OCI-LY1 (cell line): ENCODE measurements at regions not wholly inside any gene's neighbourhood (a gene's known extent, or its start where the extent isn't known, plus 50 kb on each side); places are given as distances from the start of the nearest gene placed in this dataset.

Experiments used
- H2AFZ ChIP-seq: fragments of 200-600 bp; sonication (generic), shearing (Covaris generic); 2 replicates; pipeline ENCODE4 v1.6.0; 2014; ENCODE audit warnings: antibody characterized with exemption, mild to moderate bottlenecking, low read length
- H3F3A ChIP-seq: fragments of 200-600 bp; sonication (generic), shearing (Covaris generic); 2 replicates; pipeline ENCODE4 v1.6.0; 2014; ENCODE audit warnings: mild to moderate bottlenecking, antibody characterized with exemption, low read length, moderate library complexity; ENCODE audit not compliant: insufficient read depth
- H3K27ac ChIP-seq: fragments of 200-600 bp; sonication (generic); 2 replicates; pipeline ENCODE4 v1.5.1; 2014; ENCODE audit warnings: low read length, mixed run types, mild to moderate bottlenecking, low read depth; ENCODE audit not compliant: poor library complexity, severe bottlenecking
- H3K27me3 ChIP-seq: fragments of 200-600 bp; sonication (generic); 2 replicates; pipeline ENCODE4 v1.6.0; 2014; ENCODE audit warnings: antibody characterized with exemption, mild to moderate bottlenecking, low read length, moderate library complexity; ENCODE audit not compliant: insufficient read depth
- H3K36me3 ChIP-seq: fragments of 200-600 bp; sonication (generic); 2 replicates; pipeline ENCODE4 v1.6.1; 2014; ENCODE audit warnings: mild to moderate bottlenecking, antibody characterized with exemption, low read length, moderate library complexity, mixed read lengths; ENCODE audit not compliant: insufficient read depth
- H3K4me1 ChIP-seq: fragments of 200-600 bp; sonication (generic); 2 replicates; pipeline ENCODE4 v1.5.1; 2014; ENCODE audit warnings: mild to moderate bottlenecking, low read length, moderate library complexity; ENCODE audit not compliant: insufficient read depth, severe bottlenecking
- H3K4me2 ChIP-seq: fragments of 200-600 bp; sonication (generic), shearing (Covaris generic); 2 replicates; pipeline ENCODE4 v1.6.1; 2014; ENCODE audit warnings: low read length
- H3K4me3 ChIP-seq: fragments of 200-600 bp; sonication (generic); 2 replicates; pipeline ENCODE4 v1.5.1; 2014; ENCODE audit warnings: low read length, low read depth, mild to moderate bottlenecking, mixed read lengths; ENCODE audit not compliant: poor library complexity, severe bottlenecking
- H3K79me2 ChIP-seq: fragments of 200-600 bp; shearing (Covaris generic); 2 replicates; pipeline ENCODE4 v1.6.1; 2016; ENCODE audit warnings: mixed run types, low read length, mixed read lengths; ENCODE audit not compliant: insufficient read depth
- H3K9ac ChIP-seq: fragments of 200-600 bp; sonication (generic), shearing (Covaris generic); 2 replicates; pipeline ENCODE4 v1.6.1; 2014; ENCODE audit warnings: mild to moderate bottlenecking, low read length, mixed read lengths
- H3K9me2 ChIP-seq: fragments of 200-600 bp; sonication (generic), shearing (Covaris generic); 2 replicates; pipeline ENCODE4 v1.6.1; 2014; ENCODE audit warnings: low read depth, mild to moderate bottlenecking, low read length, mixed read lengths
- H3K9me3 ChIP-seq: fragments of 200-600 bp; shearing (Covaris generic); 2 replicates; pipeline ENCODE4 v1.6.1; 2014; ENCODE audit warnings: low read length, mixed read lengths
- H4K20me1 ChIP-seq: fragments of 200-600 bp; sonication (generic), shearing (Covaris generic); 2 replicates; pipeline ENCODE4 v1.6.0; 2016; ENCODE audit warnings: mild to moderate bottlenecking, low read length; ENCODE audit not compliant: insufficient read depth
- EZH2 ChIP-seq: fragments of 200-600 bp; sonication (generic), shearing (Covaris generic); IDR thresholded peaks from 2 replicates; pipeline ENCODE4 v1.8.0; 2017; ENCODE audit warnings: borderline replicate concordance, mixed run types, mild to moderate bottlenecking, antibody characterized with exemption, low read length, moderate library complexity, mixed read lengths
- TF ChIP-seq, protein P1 (sequence below): fragments of 200-600 bp; sonication (generic), shearing (Covaris generic); IDR thresholded peaks from 2 replicates; pipeline ENCODE4 v1.5.1; 2017; ENCODE audit warnings: mild to moderate bottlenecking, antibody characterized with exemption, low read length, moderate library complexity, mixed read lengths

- no peak for TF ChIP-seq EZH2
- TF ChIP-seq, protein P1, sequence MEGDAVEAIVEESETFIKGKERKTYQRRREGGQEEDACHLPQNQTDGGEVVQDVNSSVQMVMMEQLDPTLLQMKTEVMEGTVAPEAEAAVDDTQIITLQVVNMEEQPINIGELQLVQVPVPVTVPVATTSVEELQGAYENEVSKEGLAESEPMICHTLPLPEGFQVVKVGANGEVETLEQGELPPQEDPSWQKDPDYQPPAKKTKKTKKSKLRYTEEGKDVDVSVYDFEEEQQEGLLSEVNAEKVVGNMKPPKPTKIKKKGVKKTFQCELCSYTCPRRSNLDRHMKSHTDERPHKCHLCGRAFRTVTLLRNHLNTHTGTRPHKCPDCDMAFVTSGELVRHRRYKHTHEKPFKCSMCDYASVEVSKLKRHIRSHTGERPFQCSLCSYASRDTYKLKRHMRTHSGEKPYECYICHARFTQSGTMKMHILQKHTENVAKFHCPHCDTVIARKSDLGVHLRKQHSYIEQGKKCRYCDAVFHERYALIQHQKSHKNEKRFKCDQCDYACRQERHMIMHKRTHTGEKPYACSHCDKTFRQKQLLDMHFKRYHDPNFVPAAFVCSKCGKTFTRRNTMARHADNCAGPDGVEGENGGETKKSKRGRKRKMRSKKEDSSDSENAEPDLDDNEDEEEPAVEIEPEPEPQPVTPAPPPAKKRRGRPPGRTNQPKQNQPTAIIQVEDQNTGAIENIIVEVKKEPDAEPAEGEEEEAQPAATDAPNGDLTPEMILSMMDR = no peak
- Histone ChIP-seq H3K9me2 (no peaks in the 10 kb centered on the region), H3K9ac (no peak overlapping the region), H3K27me3 (no peaks in the 10 kb centered on the region), H3K4me2 (no peak overlapping the region), H3F3A (no peaks in the 10 kb centered on the region), H3K36me3 (no peaks in the 10 kb centered on the region), H3K79me2 (no peaks in the 10 kb centered on the region), H4K20me1 (no peaks in the 10 kb centered on the region), H2AFZ (no peak overlapping the region), H3K4me3 (no peak overlapping the region), H3K27ac (no peak overlapping the region), H3K9me3 (no peaks in the 10 kb centered on the region), H3K4me1 (no peaks in the 10 kb centered on the region)
Measured at GRCh38 chr2:122866095-122866494, 1110.6 kb downstream of the TSN start.

- Histone ChIP-seq H2AFZ (no peak overlapping the region), H3K9me2 (no peaks in the 10 kb centered on the region)
Measured at GRCh38 chr2:122867941-122868340, 1112.5 kb downstream of the TSN start.

GRCh38 chr2:122868646-122869275, 1113.3 kb downstream of the TSN start:
- Histone ChIP-seq H4K20me1 (no peaks in the 10 kb centered on the region), H3K4me3 (no peak overlapping the region), H3K9me2 (no peaks in the 10 kb centered on the region), H3K4me1 (no peaks in the 10 kb centered on the region), H3K36me3 (no peaks in the 10 kb centered on the region), H3K27me3 (no peaks in the 10 kb centered on the region), H3K27ac (no peak overlapping the region), H3F3A (no peaks in the 10 kb centered on the region), H3K9me3 (no peaks in the 10 kb centered on the region), H3K9ac (no peak overlapping the region), H2AFZ (no peak overlapping the region), H3K4me2 (no peak overlapping the region), H3K79me2 (no peaks in the 10 kb centered on the region)
- TF ChIP-seq, protein P1 = no peak
- no peak for TF ChIP-seq EZH2

More at GRCh38 chr2:122867941-122868340, 1112.5 kb downstream of the TSN start:
- TF ChIP-seq, protein P1 = no peak
- no peak for TF ChIP-seq EZH2
- Histone ChIP-seq H3K36me3 (no peaks in the 10 kb centered on the region), H3K4me3 (no peak overlapping the region), H3K4me2 (no peak overlapping the region), H3K27ac (no peak overlapping the region), H3F3A (no peaks in the 10 kb centered on the region), H3K27me3 (no peaks in the 10 kb centered on the region), H3K9me3 (no peaks in the 10 kb centered on the region), H3K9ac (no peak overlapping the region), H4K20me1 (no peaks in the 10 kb centered on the region), H3K79me2 (no peaks in the 10 kb centered on the region), H3K4me1 (no peaks in the 10 kb centered on the region)
